ENCODE measurements at regions not wholly inside any gene's neighbourhood (a gene's known extent, or its start where the extent isn't known, plus 50 kb on each side); places are given as distances from the start of the nearest gene placed in this dataset.

GRCh38 chr3:184486614-184487013 lies 75.0 kb upstream of the EPHB3 start:
- no peaks in the 10 kb centered on the region for H3K9me3 ChIP-seq (ENCODE audit: insufficient read depth, low read length)
- no peak overlapping the region for H3K9ac ChIP-seq (ENCODE audit: insufficient read length, low read depth)
- no peaks in the 10 kb centered on the region for H3K36me3 ChIP-seq (ENCODE audit: insufficient read depth, insufficient read length, low read length)
- H3K4me1 ChIP-seq (ENCODE audit: insufficient read depth, insufficient read length): no peaks in the 10 kb centered on the region
- TF ChIP-seq SUZ12 (IDR thresholded peaks at IDR 0.05; ENCODE audit: extremely low read depth, insufficient read depth, insufficient read length) (no peak), ZNF274 (IDR thresholded peaks at IDR 0.05; ENCODE audit: low read depth, low read length) (no peak), YY1 (IDR thresholded peaks at IDR 0.05; ENCODE audit: insufficient read depth, insufficient read length) (no peak)
- no peak overlapping the region for H3K4me3 ChIP-seq (ENCODE audit: insufficient read length, low read depth)
- DNase-seq (ENCODE audit: low read depth, low spot score): no peak
- H3K27me3 ChIP-seq (ENCODE audit: insufficient read depth, insufficient read length): peaks cover 28% of the 10 kb centered on the region

GRCh38 chr3:184488577-184488976 lies 73.0 kb upstream of the EPHB3 start:
- TF ChIP-seq SUZ12 (IDR thresholded peaks at IDR 0.05; ENCODE audit: extremely low read depth, insufficient read depth, insufficient read length) (no peak), YY1 (IDR thresholded peaks at IDR 0.05; ENCODE audit: insufficient read depth, insufficient read length) (no peak), ZNF274 (IDR thresholded peaks at IDR 0.05; ENCODE audit: low read depth, low read length) (no peak)
- no peak for DNase-seq (ENCODE audit: low read depth, low spot score)
- H3K9me3 ChIP-seq (ENCODE audit: insufficient read depth, low read length): no peaks in the 10 kb centered on the region
- no peaks in the 10 kb centered on the region for H3K36me3 ChIP-seq (ENCODE audit: insufficient read depth, insufficient read length, low read length)
- H3K9ac ChIP-seq (ENCODE audit: insufficient read length, low read depth): no peak overlapping the region
- H3K4me3 ChIP-seq (ENCODE audit: insufficient read length, low read depth): no peak overlapping the region
- H3K4me1 ChIP-seq (ENCODE audit: insufficient read depth, insufficient read length): no peaks in the 10 kb centered on the region
- H3K27me3 ChIP-seq (ENCODE audit: insufficient read depth, insufficient read length): peaks cover 45% of the 10 kb centered on the region

DNA sequence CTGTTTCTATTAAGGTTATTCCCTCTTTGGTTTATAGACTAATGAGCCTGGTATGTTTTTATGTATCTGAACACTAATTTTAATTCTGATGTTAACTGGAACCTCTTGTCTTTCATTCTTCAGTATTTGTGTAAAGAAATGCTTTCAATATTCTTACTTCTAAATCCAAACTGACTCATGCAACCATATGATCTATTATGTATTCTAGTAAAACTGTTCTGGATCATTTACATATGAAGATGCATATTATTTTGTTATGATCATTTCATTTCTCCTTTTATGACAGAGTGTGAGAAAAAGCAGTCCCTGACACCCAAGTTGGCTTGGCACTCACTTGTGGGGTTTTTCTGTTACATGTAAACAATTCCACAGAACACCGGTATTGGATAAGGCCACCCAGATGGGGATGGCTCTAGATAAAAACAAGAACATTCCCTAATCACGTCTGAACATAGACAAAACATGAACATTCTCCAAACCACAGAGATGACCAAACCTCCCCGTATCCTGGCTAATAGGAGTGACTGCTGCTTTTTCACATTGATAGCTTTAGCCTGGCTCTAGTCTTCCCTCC lies 72.2 kb upstream of the EPHB3 start:
- no peaks in the 10 kb centered on the region for H3K36me3 ChIP-seq (ENCODE audit: insufficient read depth, insufficient read length, low read length)
- TF ChIP-seq YY1 (IDR thresholded peaks at IDR 0.05; ENCODE audit: insufficient read depth, insufficient read length) (no peak), SUZ12 (IDR thresholded peaks at IDR 0.05; ENCODE audit: extremely low read depth, insufficient read depth, insufficient read length) (no peak), ZNF274 (IDR thresholded peaks at IDR 0.05; ENCODE audit: low read depth, low read length) (no peak)
- DNase-seq (ENCODE audit: low read depth, low spot score): no peak
- H3K9me3 ChIP-seq (ENCODE audit: insufficient read depth, low read length): no peaks in the 10 kb centered on the region
- no peak overlapping the region for H3K9ac ChIP-seq (ENCODE audit: insufficient read length, low read depth)
- peaks cover 53% of the 10 kb centered on the region for H3K27me3 ChIP-seq (ENCODE audit: insufficient read depth, insufficient read length)
- H3K4me1 ChIP-seq (ENCODE audit: insufficient read depth, insufficient read length): no peaks in the 10 kb centered on the region
- H3K4me3 ChIP-seq (ENCODE audit: insufficient read length, low read depth): no peak overlapping the region

- Histone ChIP-seq H3K36me3 (ENCODE audit: insufficient read depth, insufficient read length, low read length) (no peaks in the 10 kb centered on the region), H3K4me3 (ENCODE audit: insufficient read length, low read depth) (no peak overlapping the region), H3K4me1 (ENCODE audit: insufficient read depth, insufficient read length) (no peaks in the 10 kb centered on the region), H3K9me3 (ENCODE audit: insufficient read depth, low read length) (no peaks in the 10 kb centered on the region), H3K9ac (ENCODE audit: insufficient read length, low read depth) (peak overlapping the region; percentile 45), H3K27me3 (ENCODE audit: insufficient read depth, insufficient read length) (peaks cover 54% of the 10 kb centered on the region)
- DNase-seq (ENCODE audit: low read depth, low spot score): no peak
- TF ChIP-seq ZNF274 (IDR thresholded peaks at IDR 0.05; ENCODE audit: low read depth, low read length): no peak
- no peak for TF ChIP-seq YY1 (IDR thresholded peaks at IDR 0.05; ENCODE audit: insufficient read depth, insufficient read length)
- no peak for TF ChIP-seq SUZ12 (IDR thresholded peaks at IDR 0.05; ENCODE audit: extremely low read depth, insufficient read depth, insufficient read length)
These were observed 70.5 kb upstream of the EPHB3 start for GRCh38 chr3:184491011-184491576.

- DNase-seq (ENCODE audit: low read depth, low spot score): no peak
- TF ChIP-seq SUZ12 (IDR thresholded peaks at IDR 0.05; ENCODE audit: extremely low read depth, insufficient read depth, insufficient read length) (no peak), ZNF274 (IDR thresholded peaks at IDR 0.05; ENCODE audit: low read depth, low read length) (no peak), YY1 (IDR thresholded peaks at IDR 0.05; ENCODE audit: insufficient read depth, insufficient read length) (no peak)
- H3K9ac ChIP-seq (ENCODE audit: insufficient read length, low read depth): peak overlapping the region; percentile 51
- H3K4me3 ChIP-seq (ENCODE audit: insufficient read length, low read depth): peak overlapping the region; percentile 28
- H3K9me3 ChIP-seq (ENCODE audit: insufficient read depth, low read length): no peaks in the 10 kb centered on the region
- H3K4me1 ChIP-seq (ENCODE audit: insufficient read depth, insufficient read length): no peaks in the 10 kb centered on the region
- peaks cover 54% of the 10 kb centered on the region for H3K27me3 ChIP-seq (ENCODE audit: insufficient read depth, insufficient read length)
- no peaks in the 10 kb centered on the region for H3K36me3 ChIP-seq (ENCODE audit: insufficient read depth, insufficient read length, low read length)
These were observed 69.5 kb upstream of the EPHB3 start for GRCh38 chr3:184491867-184492615.

- Histone ChIP-seq H3K27me3 (ENCODE audit: insufficient read depth, insufficient read length) (peaks cover 24% of the 10 kb centered on the region), H3K4me1 (ENCODE audit: insufficient read depth, insufficient read length) (no peaks in the 10 kb centered on the region), H3K9me3 (ENCODE audit: insufficient read depth, low read length) (peaks cover under 1% of the 10 kb centered on the region; the same call in 1 of the 2 replicates), H3K36me3 (ENCODE audit: insufficient read depth, insufficient read length, low read length) (no peaks in the 10 kb centered on the region), H3K4me3 (ENCODE audit: insufficient read length, low read depth) (no peak overlapping the region), H3K9ac (ENCODE audit: insufficient read length, low read depth) (no peak overlapping the region)
- DNase-seq (ENCODE audit: low read depth, low spot score): no peak
- TF ChIP-seq YY1 (IDR thresholded peaks at IDR 0.05; ENCODE audit: insufficient read depth, insufficient read length): no peak
- TF ChIP-seq SUZ12 (IDR thresholded peaks at IDR 0.05; ENCODE audit: extremely low read depth, insufficient read depth, insufficient read length): no peak
- no peak for TF ChIP-seq ZNF274 (IDR thresholded peaks at IDR 0.05; ENCODE audit: low read depth, low read length)
These were observed 64.7 kb upstream of the EPHB3 start for GRCh38 chr3:184496933-184497332.

DNA sequence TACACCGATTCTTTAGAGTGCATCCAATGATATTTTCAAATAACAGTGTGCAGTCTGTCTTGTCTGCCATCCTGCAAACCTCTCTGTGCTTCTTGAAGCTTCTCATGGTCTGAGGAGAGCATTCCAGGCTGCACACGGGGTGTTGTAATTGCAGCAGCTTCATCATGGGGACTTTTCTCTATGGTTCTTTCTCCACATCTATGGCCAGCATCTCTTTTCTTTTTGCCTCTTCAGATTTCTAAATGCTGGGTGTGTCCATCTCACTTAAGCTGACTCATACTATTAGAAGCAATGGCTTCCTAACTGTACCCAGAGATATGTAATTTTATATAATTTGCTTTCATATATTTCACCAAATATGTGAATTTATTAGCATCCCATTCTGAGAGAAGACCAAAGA lies 63.8 kb upstream of the EPHB3 start:
- no peaks in the 10 kb centered on the region for H3K4me1 ChIP-seq (ENCODE audit: insufficient read depth, insufficient read length)
- peaks cover 7% of the 10 kb centered on the region; the same call in 1 of the 2 replicates for H3K9me3 ChIP-seq (ENCODE audit: insufficient read depth, low read length)
- H3K9ac ChIP-seq (ENCODE audit: insufficient read length, low read depth): no peak overlapping the region
- H3K36me3 ChIP-seq (ENCODE audit: insufficient read depth, insufficient read length, low read length): no peaks in the 10 kb centered on the region
- H3K4me3 ChIP-seq (ENCODE audit: insufficient read length, low read depth): no peak overlapping the region
- no peak for TF ChIP-seq SUZ12 (IDR thresholded peaks at IDR 0.05; ENCODE audit: extremely low read depth, insufficient read depth, insufficient read length)
- no peak for TF ChIP-seq YY1 (IDR thresholded peaks at IDR 0.05; ENCODE audit: insufficient read depth, insufficient read length)
- no peak for TF ChIP-seq ZNF274 (IDR thresholded peaks at IDR 0.05; ENCODE audit: low read depth, low read length)
- DNase-seq (ENCODE audit: low read depth, low spot score): no peak
- peaks cover 17% of the 10 kb centered on the region for H3K27me3 ChIP-seq (ENCODE audit: insufficient read depth, insufficient read length)

All from NT2/D1 (cell line).